SK-N-SH (cell line): ENCODE measurements at regions not wholly inside any gene's neighbourhood (a gene's known extent, or its start where the extent isn't known, plus 50 kb on each side); places are given as distances from the start of the nearest gene placed in this dataset.

Source experiments
- CTCF ChIA-PET: fragments of 300-600, 350-600 bp; formaldehyde crosslinking; extraction: SDS; loops from one replicate; lab custom pipeline; 2021; lab: Yijun Ruan, JAX
- POLR2A ChIA-PET: fragments of 350-600 bp; sonication (Branson Sonifier 250); formaldehyde crosslinking; extraction: SDS; loops from one replicate; lab custom pipeline; 2020; ENCODE audit warnings: antibody characterized with exemption, inconsistent platforms; lab: Yijun Ruan, JAX
- DNase-seq: peaks from one replicate; pipeline ENCODE4 v3.0.0; 2012
- H2AFZ ChIP-seq: fragments of 200-600 bp; sonication (generic); 2 replicates; pipeline ENCODE4 v1.8.1; 2016; ENCODE audit warnings: antibody characterized with exemption, mild to moderate bottlenecking, low read depth
- H3F3A ChIP-seq: fragments of 200-600 bp; sonication (generic); replicated peaks from 2 replicates; pipeline ENCODE3; 2016; ENCODE audit warnings: antibody characterized with exemption, mild to moderate bottlenecking; ENCODE audit not compliant: insufficient read depth
- H3K27ac ChIP-seq, 2 experiments: fragments of 200-500 bp in 1 of 2; fragments of 200-600 bp in 1 of 2; sonication (Bioruptor generic) in 1 of 2; sonication (generic), shearing (Covaris generic) in 1 of 2; 2 replicates each; pipeline versions ENCODE4 v1.5.1 to v1.6.1; 2014 to 2016; ENCODE audit warnings: low read depth in 2 of 2, inconsistent platforms in 1 of 2, low read length in 1 of 2, mild to moderate bottlenecking in 1 of 2, mixed read lengths in 1 of 2
- H3K27me3 ChIP-seq: fragments of 200-600 bp; sonication (generic), shearing (Covaris generic); 2 replicates; pipeline ENCODE4 v1.6.1; 2016; ENCODE audit warnings: mixed run types; ENCODE audit not compliant: insufficient read depth
- H3K36me3 ChIP-seq, 2 experiments: fragments of 200-500 bp in 1 of 2; fragments of 200-600 bp in 1 of 2; sonication (Bioruptor generic) in 1 of 2; sonication (generic) in 1 of 2; replicated peaks in 1 of 2; 2 replicates each; pipeline versions ENCODE3 to v1.5.1; 2014 to 2016; ENCODE audit warnings: low read length in 1 of 2, mild to moderate bottlenecking in 1 of 2; ENCODE audit not compliant: insufficient read depth in 2 of 2, control insufficient read depth in 1 of 2
- H3K4me1 ChIP-seq, 2 experiments: fragments of 200-500 bp in 1 of 2; fragments of 200-600 bp in 1 of 2; sonication (Bioruptor generic) in 1 of 2; sonication (generic), shearing (Covaris generic) in 1 of 2; 2 replicates each; pipeline versions ENCODE4 v1.5.1 to v1.6.1; 2014 to 2016; ENCODE audit warnings: low read depth in 1 of 2, low read length in 1 of 2, mixed run types in 1 of 2; ENCODE audit not compliant: insufficient read depth in 2 of 2, control insufficient read depth in 1 of 2
- H3K4me2 ChIP-seq: fragments of 200-600 bp; sonication (generic), shearing (Covaris generic); 2 replicates; pipeline ENCODE4 v1.6.1; 2017; ENCODE audit warnings: mixed run types
- H3K4me3 ChIP-seq, 2 experiments: fragments of 200-500 bp in 1 of 2; fragments of 200-600 bp in 1 of 2; sonication (Bioruptor generic) in 1 of 2; sonication (generic), shearing (Covaris generic) in 1 of 2; 2 replicates each; pipeline versions ENCODE4 v1.5.1 to v1.8.1; 2014 to 2016; ENCODE audit warnings: low read depth in 2 of 2, inconsistent platforms in 1 of 2, low read length in 1 of 2, mild to moderate bottlenecking in 1 of 2, mixed read lengths in 1 of 2, moderate library complexity in 1 of 2
- H3K79me2 ChIP-seq: fragments of 200-600 bp; sonication (generic); 2 replicates; pipeline ENCODE4 v1.8.1; 2017; ENCODE audit warnings: mild to moderate bottlenecking; ENCODE audit not compliant: insufficient read depth
- H3K9ac ChIP-seq: fragments of 200-600 bp; sonication (generic); 2 replicates; pipeline ENCODE4 v1.6.1; 2017; ENCODE audit warnings: mixed run types
- H3K9me2 ChIP-seq: fragments of 200-600 bp; sonication (generic); 2 replicates; pipeline ENCODE4 v1.6.1; 2017; ENCODE audit warnings: mixed run types
- H3K9me3 ChIP-seq: fragments of 200-600 bp; sonication (generic); 2 replicates; pipeline ENCODE4 v1.6.1; 2017; ENCODE audit warnings: mixed run types, mild to moderate bottlenecking, moderate library complexity
- H4K20me1 ChIP-seq: fragments of 200-600 bp; sonication (generic); 2 replicates; pipeline ENCODE4 v1.6.1; 2017; ENCODE audit warnings: mild to moderate bottlenecking, mixed run types; ENCODE audit not compliant: insufficient read depth
- EP300 ChIP-seq, 2 experiments: IDR thresholded peaks; 2 replicates each; pipeline versions ENCODE4 v1.4.0 to v1.6.1; 2012; ENCODE audit warnings: borderline replicate concordance in 1 of 2, low read depth in 1 of 2, low read length in 1 of 2
- EZH2phosphoT487 ChIP-seq: fragments of 200-600 bp; sonication (generic); IDR thresholded peaks from 2 replicates; pipeline ENCODE4 v1.6.1; 2017; ENCODE audit warnings: low read depth, mixed run types, mild to moderate bottlenecking, antibody characterized with exemption, moderate library complexity, borderline replicate concordance
- FOXJ3 ChIP-seq: sonication (generic); formaldehyde crosslinking; IDR thresholded peaks from 2 replicates; pipeline ENCODE4 v1.5.1; 2020; ENCODE audit warnings: mild to moderate bottlenecking, missing genetic modification reagents
- GABPA ChIP-seq: IDR thresholded peaks from 2 replicates; pipeline ENCODE4 v1.4.0; 2012; ENCODE audit warnings: low read depth, mild to moderate bottlenecking
- IRF3 ChIP-seq: fragments of 150-350 bp; IDR thresholded peaks from 2 replicates; pipeline ENCODE4 v1.6.1; 2016; ENCODE audit warnings: mild to moderate bottlenecking, low read depth, low read length
- MAX ChIP-seq: IDR thresholded peaks from 2 replicates; pipeline ENCODE4 v1.4.0; 2012; ENCODE audit warnings: low read depth
- NFIC ChIP-seq: IDR thresholded peaks from 2 replicates; pipeline ENCODE4 v1.4.0; 2012; ENCODE audit warnings: borderline replicate concordance
- NRF1 ChIP-seq: IDR thresholded peaks from 2 replicates; pipeline ENCODE4 v1.6.1; 2012; ENCODE audit warnings: low read depth, mild to moderate bottlenecking, low read length
- RAD21 ChIP-seq: IDR thresholded peaks from 2 replicates; pipeline ENCODE4 v1.6.1; 2012; ENCODE audit warnings: mild to moderate bottlenecking, low read length
- RFX5 ChIP-seq: IDR thresholded peaks from 2 replicates; pipeline ENCODE4 v1.6.1; 2012; ENCODE audit warnings: mild to moderate bottlenecking, improper control_type of control experiment, low read length
- RXRA ChIP-seq: IDR thresholded peaks from 2 replicates; pipeline ENCODE4 v1.4.0; 2012; ENCODE audit warnings: low read depth, mild to moderate bottlenecking, borderline replicate concordance
- TAF1 ChIP-seq: IDR thresholded peaks from 2 replicates; pipeline ENCODE4 v1.6.1; 2012; ENCODE audit warnings: low read depth, mild to moderate bottlenecking, low read length, moderate library complexity, borderline replicate concordance
- WGBS: methylation state at CpG from one replicate; pipeline ENCODE4 v1.1.6; 2017; ENCODE audit warnings: low lambda C conversion rate; 5-methylcytosine and 5-hydroxymethylcytosine counted together
- TF ChIP-seq, protein P1 (sequence below): fragments of 200-600 bp; sonication (generic); IDR thresholded peaks from 2 replicates; pipeline ENCODE4 v1.6.1; 2017; ENCODE audit warnings: antibody characterized with exemption, mild to moderate bottlenecking, moderate library complexity
- TF ChIP-seq, protein P2 (sequence below): IDR thresholded peaks from 2 replicates; pipeline ENCODE4 v1.4.0; 2012; ENCODE audit warnings: low read depth, borderline replicate concordance

GRCh38 chr17:27386206-27387075, 69.8 kb upstream of the KSR1 start:
- peaks cover 12 to 14% of the 10 kb centered on the region in 2 experiments; a peak in 3 of 4 replicates for H3K4me1 ChIP-seq
- POLR2A ChIA-PET: no interaction called here
- no peaks in the 10 kb centered on the region for H3K9me2 ChIP-seq
- TF ChIP-seq, protein P1, sequence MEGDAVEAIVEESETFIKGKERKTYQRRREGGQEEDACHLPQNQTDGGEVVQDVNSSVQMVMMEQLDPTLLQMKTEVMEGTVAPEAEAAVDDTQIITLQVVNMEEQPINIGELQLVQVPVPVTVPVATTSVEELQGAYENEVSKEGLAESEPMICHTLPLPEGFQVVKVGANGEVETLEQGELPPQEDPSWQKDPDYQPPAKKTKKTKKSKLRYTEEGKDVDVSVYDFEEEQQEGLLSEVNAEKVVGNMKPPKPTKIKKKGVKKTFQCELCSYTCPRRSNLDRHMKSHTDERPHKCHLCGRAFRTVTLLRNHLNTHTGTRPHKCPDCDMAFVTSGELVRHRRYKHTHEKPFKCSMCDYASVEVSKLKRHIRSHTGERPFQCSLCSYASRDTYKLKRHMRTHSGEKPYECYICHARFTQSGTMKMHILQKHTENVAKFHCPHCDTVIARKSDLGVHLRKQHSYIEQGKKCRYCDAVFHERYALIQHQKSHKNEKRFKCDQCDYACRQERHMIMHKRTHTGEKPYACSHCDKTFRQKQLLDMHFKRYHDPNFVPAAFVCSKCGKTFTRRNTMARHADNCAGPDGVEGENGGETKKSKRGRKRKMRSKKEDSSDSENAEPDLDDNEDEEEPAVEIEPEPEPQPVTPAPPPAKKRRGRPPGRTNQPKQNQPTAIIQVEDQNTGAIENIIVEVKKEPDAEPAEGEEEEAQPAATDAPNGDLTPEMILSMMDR: no peak
- TF ChIP-seq MAX (no peak), FOXJ3 (CRISPR knock-in tag) (no peak), EP300 (IDR thresholded peaks at IDR 0.05; ENCODE audit: borderline replicate concordance in 1 of 2, low read depth in 1 of 2, low read length in 1 of 2) (no peak), NFIC (no peak), RXRA (no peak), TAF1 (no peak)
- no peaks in the 10 kb centered on the region for H3K9me3 ChIP-seq
- H3K9ac ChIP-seq: no peak overlapping the region
- no peak overlapping the region for H3K27ac ChIP-seq
- H3K36me3 ChIP-seq: no peaks in the 10 kb centered on the region
- CTCF ChIA-PET: interaction anchor here (1.0 to 2.2 kb wide), 4 partner anchors 20 to 217 kb away, joined by 3 to 8 read pairs (median 4); no protein-coding TSS in a partner anchor
- H4K20me1 ChIP-seq: no peaks in the 10 kb centered on the region
- no peak overlapping the region for H3K4me2 ChIP-seq
- no peaks in the 10 kb centered on the region for H3K79me2 ChIP-seq
- DNase-seq: no peak
- WGBS: 82% methylated on average over 8 of the region's 12 CpGs
- H3F3A ChIP-seq: peaks cover 19% of the 10 kb centered on the region
- H2AFZ ChIP-seq: no peak overlapping the region
- no peaks in the 10 kb centered on the region for H3K27me3 ChIP-seq
- no peak overlapping the region for H3K4me3 ChIP-seq

DNA sequence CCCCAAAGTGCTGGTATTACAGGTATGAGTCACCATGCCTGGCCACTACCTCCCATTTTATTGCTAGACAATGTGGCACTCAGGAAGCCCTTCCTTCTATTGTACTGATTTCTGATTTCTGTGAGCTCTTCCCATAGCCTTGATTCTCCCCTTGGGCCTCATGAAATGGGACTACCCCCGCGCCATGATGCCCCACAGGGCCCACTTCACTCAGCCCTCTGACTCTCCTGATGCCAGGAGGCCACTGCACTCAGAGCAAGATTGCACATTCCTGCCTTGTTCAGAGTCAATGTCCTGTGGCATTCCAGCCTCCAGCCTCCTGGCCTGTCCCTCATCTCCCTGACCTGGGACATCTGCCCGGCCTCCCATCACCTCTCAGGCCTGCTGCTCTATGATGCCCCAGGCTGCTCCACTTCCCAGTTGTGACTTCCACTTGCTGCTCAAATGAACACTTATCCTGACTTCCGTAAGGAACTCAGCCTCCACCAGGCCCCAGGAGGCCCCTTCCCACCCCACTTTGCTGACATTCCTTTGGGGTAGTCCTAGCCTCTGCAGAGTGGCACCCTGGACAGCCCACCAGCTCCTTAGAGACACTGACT, 66.6 kb upstream of the KSR1 start:
- Histone ChIP-seq H3K27ac (no peak overlapping the region), H3K9me3 (no peaks in the 10 kb centered on the region), H3K36me3 (no peaks in the 10 kb centered on the region), H3K79me2 (no peaks in the 10 kb centered on the region), H3K9me2 (no peaks in the 10 kb centered on the region), H3K4me3 (no peak overlapping the region), H4K20me1 (no peaks in the 10 kb centered on the region), H3K27me3 (no peaks in the 10 kb centered on the region), H3K9ac (no peak overlapping the region), H3F3A (peaks cover 6% of the 10 kb centered on the region), H3K4me2 (no peak overlapping the region), H3K4me1 (peaks cover 0 to 3% of the 10 kb centered on the region in 2 experiments; a peak in 2 of 4 replicates), H2AFZ (no peak overlapping the region)
- WGBS: 72% methylated on average over 4 of the region's 4 CpGs
- ChIA-PET POLR2A (no interaction called here), CTCF (interaction anchor here (2.6 kb wide), 1 partner anchor 9 kb away, joined by 16 read pairs; no protein-coding TSS in a partner anchor)
- DNase-seq: no peak
- TF ChIP-seq NRF1 (no peak), IRF3 (no peak), GABPA (no peak), MAX (no peak), TAF1 (no peak), EZH2phosphoT487 (no peak), RFX5 (no peak), NFIC (no peak), RAD21 (no peak), RXRA (no peak)
- TF ChIP-seq, protein P2, sequence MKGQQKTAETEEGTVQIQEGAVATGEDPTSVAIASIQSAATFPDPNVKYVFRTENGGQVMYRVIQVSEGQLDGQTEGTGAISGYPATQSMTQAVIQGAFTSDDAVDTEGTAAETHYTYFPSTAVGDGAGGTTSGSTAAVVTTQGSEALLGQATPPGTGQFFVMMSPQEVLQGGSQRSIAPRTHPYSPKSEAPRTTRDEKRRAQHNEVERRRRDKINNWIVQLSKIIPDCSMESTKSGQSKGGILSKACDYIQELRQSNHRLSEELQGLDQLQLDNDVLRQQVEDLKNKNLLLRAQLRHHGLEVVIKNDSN: no peak
